B cell (primary cell): ENCODE measurements at regions not wholly inside any gene's neighbourhood (a gene's known extent, or its start where the extent isn't known, plus 50 kb on each side); places are given as distances from the start of the nearest gene placed in this dataset.

Source experiments
- EZH2 ChIP-seq: IDR thresholded peaks from 2 replicates; pipeline ENCODE4 v1.6.1; 2012; ENCODE audit warnings: borderline replicate concordance, low read depth, mild to moderate bottlenecking, moderate library complexity, low read length; ENCODE audit not compliant: insufficient read depth, poor library complexity, severe bottlenecking
- TF ChIP-seq, protein P1 (sequence below): fragments of 200-600 bp; IDR thresholded peaks from one replicate; pipeline ENCODE4 v1.8.0; 2022; ENCODE audit warnings: antibody characterized with exemption, mild to moderate bottlenecking

DNA sequence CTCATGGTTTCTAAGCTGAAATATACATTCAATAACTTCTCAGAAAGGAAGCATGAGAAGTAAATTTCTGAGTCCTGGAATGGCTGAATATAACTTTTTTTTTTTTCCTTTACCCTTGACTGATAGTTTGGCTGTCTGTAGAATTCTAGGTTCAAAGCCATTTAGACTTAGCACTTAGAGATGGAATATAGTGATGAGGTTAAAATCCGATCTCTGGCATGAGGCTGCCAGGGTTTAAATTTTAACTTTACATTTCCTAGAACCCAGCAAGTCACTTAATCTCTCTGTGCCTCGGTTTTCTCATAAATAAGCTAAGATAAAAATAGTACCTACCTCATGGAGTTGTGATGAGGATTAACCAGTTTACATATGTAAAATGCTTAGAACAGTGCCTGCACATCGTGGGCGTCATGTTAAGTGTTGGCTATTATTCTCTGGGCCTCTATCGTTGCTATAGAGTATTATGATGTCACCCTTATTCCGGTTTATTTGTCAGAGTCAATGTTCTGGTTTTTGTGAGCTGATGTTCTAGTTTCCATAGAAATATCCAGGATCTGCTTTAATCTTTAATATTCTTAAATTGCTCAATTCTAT lies 199.8 kb upstream of the TLE3 start:
- TF ChIP-seq EZH2, result no peak
- TF ChIP-seq, protein P1, sequence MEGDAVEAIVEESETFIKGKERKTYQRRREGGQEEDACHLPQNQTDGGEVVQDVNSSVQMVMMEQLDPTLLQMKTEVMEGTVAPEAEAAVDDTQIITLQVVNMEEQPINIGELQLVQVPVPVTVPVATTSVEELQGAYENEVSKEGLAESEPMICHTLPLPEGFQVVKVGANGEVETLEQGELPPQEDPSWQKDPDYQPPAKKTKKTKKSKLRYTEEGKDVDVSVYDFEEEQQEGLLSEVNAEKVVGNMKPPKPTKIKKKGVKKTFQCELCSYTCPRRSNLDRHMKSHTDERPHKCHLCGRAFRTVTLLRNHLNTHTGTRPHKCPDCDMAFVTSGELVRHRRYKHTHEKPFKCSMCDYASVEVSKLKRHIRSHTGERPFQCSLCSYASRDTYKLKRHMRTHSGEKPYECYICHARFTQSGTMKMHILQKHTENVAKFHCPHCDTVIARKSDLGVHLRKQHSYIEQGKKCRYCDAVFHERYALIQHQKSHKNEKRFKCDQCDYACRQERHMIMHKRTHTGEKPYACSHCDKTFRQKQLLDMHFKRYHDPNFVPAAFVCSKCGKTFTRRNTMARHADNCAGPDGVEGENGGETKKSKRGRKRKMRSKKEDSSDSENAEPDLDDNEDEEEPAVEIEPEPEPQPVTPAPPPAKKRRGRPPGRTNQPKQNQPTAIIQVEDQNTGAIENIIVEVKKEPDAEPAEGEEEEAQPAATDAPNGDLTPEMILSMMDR, result no peak
